Liver (tissue), 8 donors: ENCODE measurements at regions not wholly inside any gene's neighbourhood (a gene's known extent, or its start where the extent isn't known, plus 50 kb on each side); places are given as distances from the start of the nearest gene placed in this dataset.

Experiments used
- DNase-seq: peaks from one replicate; pipeline ENCODE4 v3.0.0-alpha.2; 2017; ENCODE audit warnings: low spot score
- H3K27ac ChIP-seq, 2 donors: one replicate each; pipeline ENCODE4 v1.7.0; 2013; ENCODE audit warnings: inconsistent platforms in 2 of 2, low read length in 2 of 2, control low read depth in 1 of 2, low read depth in 1 of 2, mild to moderate bottlenecking in 1 of 2
- H3K27me3 ChIP-seq, 4 donors: one replicate each; pipeline versions ENCODE4 v1.6.1 to v1.7.0; 2013; ENCODE audit warnings: low read length in 3 of 4, inconsistent platforms in 1 of 4, mild to moderate bottlenecking in 1 of 4, moderate library complexity in 1 of 4; ENCODE audit not compliant: control insufficient read depth in 4 of 4, insufficient read depth in 4 of 4
- H3K36me3 ChIP-seq, 4 donors: one replicate each; pipeline versions ENCODE4 v1.6.1 to v1.7.0; 2013; ENCODE audit warnings: low read length in 3 of 4, mild to moderate bottlenecking in 3 of 4, low read depth in 1 of 4, moderate library complexity in 1 of 4; ENCODE audit not compliant: control insufficient read depth in 4 of 4, insufficient read depth in 3 of 4
- H3K4me1 ChIP-seq, 4 donors: one replicate each; pipeline versions ENCODE4 v1.6.1 to v1.7.0; 2013; ENCODE audit warnings: low read length in 3 of 4, mild to moderate bottlenecking in 3 of 4, moderate library complexity in 1 of 4; ENCODE audit not compliant: control insufficient read depth in 4 of 4, insufficient read depth in 4 of 4
- H3K4me3 ChIP-seq, 3 donors: one replicate each; pipeline versions ENCODE4 v1.6.1 to v1.7.0; 2013; ENCODE audit warnings: low read length in 3 of 3, control low read depth in 1 of 3, low read depth in 1 of 3, mild to moderate bottlenecking in 1 of 3
- H3K9ac ChIP-seq, 2 donors: one replicate each; pipeline ENCODE4 v1.7.0; 2013; ENCODE audit warnings: low read length in 2 of 2, mild to moderate bottlenecking in 2 of 2, moderate library complexity in 2 of 2, control low read depth in 1 of 2, low read depth in 1 of 2
- H3K9me3 ChIP-seq, 4 donors: one replicate each; pipeline versions ENCODE4 v1.6.1 to v1.7.0; 2013; ENCODE audit warnings: low read length in 3 of 4; ENCODE audit not compliant: control insufficient read depth in 4 of 4
- CTCF ChIP-seq: fragments of 150-350 bp; IDR thresholded peaks from 2 replicates; pipeline ENCODE4 v1.5.1; 2017; ENCODE audit warnings: improper control_type of control experiment, low read depth, low read length; ENCODE audit not compliant: missing input control
- EGR1 ChIP-seq, 2 donors: IDR thresholded peaks; 2 replicates each; pipeline ENCODE4 v1.6.1; 2016 to 2018; ENCODE audit warnings: antibody characterized with exemption in 2 of 2, low read depth in 2 of 2
- FOXA2 ChIP-seq: IDR thresholded peaks from 2 replicates; pipeline ENCODE4 v1.6.1; 2016; ENCODE audit warnings: antibody characterized with exemption
- GABPA ChIP-seq, 2 donors: IDR thresholded peaks in 1 of 2; conservative IDR thresholded peaks in 1 of 2; 2 replicates each; pipeline ENCODE4 v1.6.1; 2016; ENCODE audit warnings: antibody characterized with exemption in 2 of 2, mild to moderate bottlenecking in 1 of 2, moderate library complexity in 1 of 2
- HNF4G ChIP-seq: IDR thresholded peaks from 2 replicates; pipeline ENCODE4 v1.6.1; 2016; ENCODE audit warnings: antibody characterized with exemption
- JUND ChIP-seq, 2 donors: IDR thresholded peaks; 2 replicates each; pipeline ENCODE4 v1.6.1; 2016; ENCODE audit warnings: antibody characterized with exemption in 2 of 2
- MAX ChIP-seq: IDR thresholded peaks from 2 replicates; pipeline ENCODE4 v1.6.1; 2016; ENCODE audit warnings: antibody characterized with exemption
- NR2F2 ChIP-seq: IDR thresholded peaks from 2 replicates; pipeline ENCODE4 v1.6.1; 2016; ENCODE audit warnings: antibody characterized with exemption
- RAD21 ChIP-seq, 2 donors: IDR thresholded peaks; 2 replicates each; pipeline ENCODE4 v1.6.1; 2016; ENCODE audit warnings: antibody characterized with exemption in 2 of 2, mild to moderate bottlenecking in 2 of 2
- REST ChIP-seq: IDR thresholded peaks from 2 replicates; pipeline ENCODE4 v1.6.1; 2016; ENCODE audit warnings: antibody characterized with exemption, mild to moderate bottlenecking
- RXRA ChIP-seq, 2 donors: IDR thresholded peaks; 2 replicates each; pipeline ENCODE4 v1.6.1; 2017 to 2018; ENCODE audit warnings: antibody characterized with exemption in 2 of 2, mild to moderate bottlenecking in 1 of 2
- SP1 ChIP-seq: IDR thresholded peaks from 2 replicates; pipeline ENCODE4 v1.6.1; 2018; ENCODE audit warnings: antibody characterized with exemption, mild to moderate bottlenecking
- TAF1 ChIP-seq: conservative IDR thresholded peaks from 2 replicates; pipeline ENCODE4 v1.6.1; 2016; ENCODE audit warnings: antibody characterized with exemption, mild to moderate bottlenecking
- YY1 ChIP-seq: IDR thresholded peaks from 2 replicates; pipeline ENCODE4 v1.6.1; 2016; ENCODE audit warnings: antibody characterized with exemption, mild to moderate bottlenecking
- ZBTB33 ChIP-seq: IDR thresholded peaks from 2 replicates; pipeline ENCODE4 v1.6.1; 2016; ENCODE audit warnings: antibody characterized with exemption
- WGBS: extraction: QIAGEN DNeasy Blood & Tissue Kit; methylation state at CpG from one replicate; pipeline ENCODE4 v1.1.7; 2013; 5-methylcytosine and 5-hydroxymethylcytosine counted together
- donor health status: healthy.
- donor health status: healthy.
- donor health status: healthy.
- donor health status: healthy.
- donor health status: healthy.

GRCh38 chr12:105626653-105627052, 296.2 kb downstream of the C12orf75 start:
- no peak overlapping the region for H3K27ac ChIP-seq
- no peak overlapping the region for H3K4me3 ChIP-seq
- DNase-seq: no peak
- WGBS: 96% methylated on average over 3 of the region's 3 CpGs
- peaks cover 0 to 5% (median 0%) of the 10 kb centered on the region in 4 donors for H3K27me3 ChIP-seq
- H3K9me3 ChIP-seq: no peaks in the 10 kb centered on the region
- no peak overlapping the region for H3K9ac ChIP-seq
- TF ChIP-seq SP1: no peak
- no peak for TF ChIP-seq CTCF
- TF ChIP-seq RAD21 (IDR thresholded peaks at IDR 0.05): no peak
- no peak for TF ChIP-seq JUND (IDR thresholded peaks at IDR 0.05)
- no peak for TF ChIP-seq YY1
- no peak for TF ChIP-seq ZBTB33
- no peak for TF ChIP-seq RXRA (IDR thresholded peaks at IDR 0.05)
- no peak for TF ChIP-seq NR2F2
- TF ChIP-seq EGR1 (IDR thresholded peaks at IDR 0.05; ENCODE audit: low read depth in 2 of 2): no peak
- no peak for TF ChIP-seq MAX
- no peaks in the 10 kb centered on the region for H3K4me1 ChIP-seq
- H3K36me3 ChIP-seq: no peaks in the 10 kb centered on the region

GRCh38 chr12:105637470-105637869, 307.0 kb downstream of the C12orf75 start:
- no peaks in the 10 kb centered on the region for H3K4me1 ChIP-seq
- WGBS: 87% methylated on average over 2 of the region's 2 CpGs
- no peak for TF ChIP-seq GABPA (IDR thresholded peaks at IDR 0.05 in 1 of 2, conservative IDR thresholded peaks at IDR 0.05 in 1 of 2)
- TF ChIP-seq REST: no peak
- no peak for TF ChIP-seq HNF4G
- no peak for TF ChIP-seq CTCF
- no peak for TF ChIP-seq RXRA (IDR thresholded peaks at IDR 0.05)
- no peak for TF ChIP-seq RAD21 (IDR thresholded peaks at IDR 0.05)
- TF ChIP-seq ZBTB33: no peak
- TF ChIP-seq MAX: no peak
- TF ChIP-seq FOXA2: no peak
- TF ChIP-seq SP1: no peak
- TF ChIP-seq EGR1 (IDR thresholded peaks at IDR 0.05; ENCODE audit: low read depth in 2 of 2): no peak
- TF ChIP-seq YY1: no peak
- no peak for TF ChIP-seq TAF1
- TF ChIP-seq NR2F2: no peak

More at GRCh38 chr12:105637470-105637869, 307.0 kb downstream of the C12orf75 start:
- no peak for DNase-seq
- Histone ChIP-seq H3K36me3 (no peaks in the 10 kb centered on the region), H3K27me3 (no peaks in the 10 kb centered on the region), H3K27ac (no peak overlapping the region), H3K9me3 (no peaks in the 10 kb centered on the region), H3K4me3 (no peak overlapping the region), H3K9ac (no peak overlapping the region)
